T-helper 17 cell (primary cell): ENCODE measurements at regions not wholly inside any gene's neighbourhood (a gene's known extent, or its start where the extent isn't known, plus 50 kb on each side); places are given as distances from the start of the nearest gene placed in this dataset.

Experiments used
- ATAC-seq: fragments of 150-1000 bp; cut with Tn5 transposase; 2 replicates; pipeline ENCODE4 v1.10.0; 2021; ENCODE audit warnings: mild to moderate bottlenecking, moderate library complexity
- DNase-seq, 3 donors: peaks; one replicate each; pipeline versions ENCODE4 v3.0.0 to v3.0.0-alpha.2; 2020 to 2021
- H3K9me3 ChIP-seq: one replicate; pipeline ENCODE4 v1.7.0; 2013; ENCODE audit warnings: low read length, mild to moderate bottlenecking; ENCODE audit not compliant: control insufficient read depth, poor library complexity, severe bottlenecking
- H3K27ac Mint-ChIP-seq: one replicate; pipeline ENCODE4 v1.8.0; 2022; ENCODE audit warnings: mild to moderate bottlenecking, moderate library complexity, mixed read lengths
- H3K27me3 Mint-ChIP-seq: one replicate; pipeline ENCODE4 v1.8.0; 2022; ENCODE audit warnings: mixed read lengths
- H3K36me3 Mint-ChIP-seq: one replicate; pipeline ENCODE4 v1.8.0; 2022; ENCODE audit warnings: low read depth, mixed read lengths
- H3K4me1 Mint-ChIP-seq: one replicate; pipeline ENCODE4 v1.8.0; 2022; ENCODE audit warnings: mild to moderate bottlenecking, mixed read lengths
- H3K4me3 Mint-ChIP-seq: one replicate; pipeline ENCODE4 v1.8.0; 2022; ENCODE audit warnings: mild to moderate bottlenecking, moderate library complexity, mixed read lengths

DNA sequence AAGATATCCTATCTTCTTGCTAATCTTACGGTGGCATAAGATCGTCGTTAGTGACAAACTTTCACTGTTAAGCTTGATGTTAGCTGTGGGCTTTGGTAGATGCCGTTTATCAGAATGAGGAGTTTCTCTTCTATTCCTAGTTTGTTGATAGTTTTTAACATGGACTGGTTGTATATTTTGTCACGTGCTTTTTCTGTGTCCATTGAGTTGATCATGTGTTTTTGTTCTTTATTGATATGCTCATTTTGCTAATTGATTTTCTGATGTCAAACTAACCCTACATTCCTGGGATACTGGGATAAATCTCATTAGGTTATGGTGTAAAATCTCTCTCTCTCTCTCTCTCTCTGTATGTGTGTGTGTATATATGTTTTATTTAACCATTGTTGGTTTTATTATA is 545.1 kb downstream of the AACS start:
- no peak for ATAC-seq
- no peak overlapping the region for H3K27ac Mint-ChIP-seq
- no peak for DNase-seq
- no peaks in the 10 kb centered on the region for H3K9me3 ChIP-seq
- no peak overlapping the region for H3K4me3 Mint-ChIP-seq
- no peaks in the 10 kb centered on the region for H3K27me3 Mint-ChIP-seq
- no peaks in the 10 kb centered on the region for H3K36me3 Mint-ChIP-seq
- no peaks in the 10 kb centered on the region for H3K4me1 Mint-ChIP-seq

DNA sequence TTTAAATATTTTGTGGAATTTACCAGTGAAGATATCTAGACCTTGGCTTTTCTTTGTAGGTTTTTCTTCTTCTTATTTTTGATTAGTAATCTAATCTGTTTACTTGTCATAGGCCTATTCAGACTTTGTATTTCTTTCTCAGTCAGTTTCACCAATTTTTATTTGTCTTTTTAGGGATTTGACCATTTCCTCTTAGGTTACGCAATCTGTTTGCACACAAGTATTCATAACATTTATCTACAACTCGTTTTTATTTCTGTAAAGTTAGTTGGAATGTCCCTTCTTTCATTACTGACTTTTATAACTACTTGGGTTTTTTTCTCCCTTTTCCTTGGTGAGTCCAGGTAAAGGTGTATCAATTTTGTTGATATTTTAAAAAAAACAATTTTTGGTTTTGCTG is 545.7 kb downstream of the AACS start:
- H3K36me3 Mint-ChIP-seq: no peaks in the 10 kb centered on the region
- H3K27ac Mint-ChIP-seq: no peak overlapping the region
- no peaks in the 10 kb centered on the region for H3K4me1 Mint-ChIP-seq

GRCh38 chr12:125614058-125614457 is 548.8 kb downstream of the AACS start:
- ATAC-seq (no peak), DNase-seq (no peak)
- no peaks in the 10 kb centered on the region for H3K36me3 Mint-ChIP-seq
- H3K9me3 ChIP-seq: no peaks in the 10 kb centered on the region
- H3K4me3 Mint-ChIP-seq: no peak overlapping the region
- no peak overlapping the region for H3K27ac Mint-ChIP-seq
- no peaks in the 10 kb centered on the region for H3K27me3 Mint-ChIP-seq
- H3K4me1 Mint-ChIP-seq: no peaks in the 10 kb centered on the region

More for the DNA sequence above, 545.7 kb downstream of the AACS start:
- no peak for DNase-seq
- Mint-ChIP-seq H3K27me3 (no peaks in the 10 kb centered on the region), H3K4me3 (no peak overlapping the region)
- ATAC-seq: no peak
- H3K9me3 ChIP-seq: no peaks in the 10 kb centered on the region

GRCh38 chr12:125619723-125620122 is 554.5 kb downstream of the AACS start:
- Mint-ChIP-seq H3K27me3 (no peaks in the 10 kb centered on the region), H3K36me3 (no peaks in the 10 kb centered on the region), H3K4me3 (no peak overlapping the region), H3K4me1 (no peaks in the 10 kb centered on the region), H3K27ac (no peak overlapping the region)
- H3K9me3 ChIP-seq: no peaks in the 10 kb centered on the region
- DNase-seq (no peak), ATAC-seq (no peak)

- no peaks in the 10 kb centered on the region for H3K27me3 Mint-ChIP-seq
- H3K36me3 Mint-ChIP-seq: no peaks in the 10 kb centered on the region
Measured at GRCh38 chr12:125633686-125634085, 568.5 kb downstream of the AACS start.

DNA sequence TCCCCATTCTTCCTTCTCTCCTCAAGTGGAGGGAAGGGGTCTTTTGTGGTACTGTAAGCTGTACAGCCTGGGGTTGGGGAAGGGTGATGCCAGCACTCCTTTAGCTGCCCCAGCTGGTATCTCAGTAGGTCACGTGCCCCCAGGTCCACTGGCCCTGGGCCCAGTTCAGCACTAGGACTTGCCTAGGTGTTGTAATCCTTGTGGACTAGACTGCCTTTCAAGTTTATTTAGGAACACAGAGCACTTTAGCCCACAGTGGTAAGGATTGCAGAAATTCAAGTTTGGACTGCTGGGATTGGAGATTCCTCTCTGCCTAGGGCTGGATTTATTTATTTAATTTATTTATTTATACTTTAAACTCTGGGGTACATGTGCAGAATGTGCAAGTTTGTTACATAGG is 569.6 kb downstream of the AACS start:
- H3K9me3 ChIP-seq: no peaks in the 10 kb centered on the region
- no peak for DNase-seq
- H3K27me3 Mint-ChIP-seq: no peaks in the 10 kb centered on the region
- no peaks in the 10 kb centered on the region for H3K4me1 Mint-ChIP-seq
- H3K27ac Mint-ChIP-seq: no peak overlapping the region
- no peak for ATAC-seq
- H3K36me3 Mint-ChIP-seq: no peaks in the 10 kb centered on the region
- H3K4me3 Mint-ChIP-seq: no peak overlapping the region

More at GRCh38 chr12:125633686-125634085, 568.5 kb downstream of the AACS start:
- no peak for ATAC-seq
- H3K27ac Mint-ChIP-seq: no peak overlapping the region
- no peaks in the 10 kb centered on the region for H3K4me1 Mint-ChIP-seq
- DNase-seq: no peak
- H3K4me3 Mint-ChIP-seq: no peak overlapping the region
- H3K9me3 ChIP-seq: no peaks in the 10 kb centered on the region

GRCh38 chr12:125639826-125640225 is 574.6 kb downstream of the AACS start:
- no peaks in the 10 kb centered on the region for H3K9me3 ChIP-seq
- Mint-ChIP-seq H3K4me3 (no peak overlapping the region), H3K27me3 (no peaks in the 10 kb centered on the region), H3K27ac (no peak overlapping the region), H3K36me3 (no peaks in the 10 kb centered on the region), H3K4me1 (no peaks in the 10 kb centered on the region)
- ATAC-seq (no peak), DNase-seq (no peak)

DNA sequence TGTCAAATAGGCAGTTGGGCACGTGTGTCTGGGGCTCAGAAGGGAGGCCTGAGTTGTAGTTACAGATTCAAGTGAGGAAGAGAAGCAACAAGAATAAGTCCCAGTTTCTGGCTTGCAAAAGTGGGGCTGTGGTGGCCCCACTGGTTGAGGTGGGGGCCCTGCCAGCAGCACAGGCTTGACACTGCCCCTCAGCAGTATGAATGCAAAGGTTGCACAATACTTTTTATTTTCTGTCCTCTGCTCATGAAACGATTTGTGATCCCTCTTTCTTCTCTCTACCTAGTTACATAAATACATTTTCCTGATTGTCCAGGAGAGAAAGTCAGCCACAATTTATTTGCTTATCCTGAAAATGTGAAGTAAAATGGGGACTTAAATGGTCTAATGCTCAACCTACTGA is 577.8 kb downstream of the AACS start:
- no peak for DNase-seq
- no peak overlapping the region for H3K27ac Mint-ChIP-seq
- no peaks in the 10 kb centered on the region for H3K27me3 Mint-ChIP-seq
- H3K36me3 Mint-ChIP-seq: no peaks in the 10 kb centered on the region
- H3K4me1 Mint-ChIP-seq: no peaks in the 10 kb centered on the region
- no peak for ATAC-seq
- H3K9me3 ChIP-seq: no peaks in the 10 kb centered on the region
- no peak overlapping the region for H3K4me3 Mint-ChIP-seq

GRCh38 chr12:125645724-125646123 is 580.5 kb downstream of the AACS start:
- H3K36me3 Mint-ChIP-seq: no peaks in the 10 kb centered on the region
- DNase-seq (no peak), ATAC-seq (no peak)
- no peaks in the 10 kb centered on the region for H3K9me3 ChIP-seq
- no peak overlapping the region for H3K4me3 Mint-ChIP-seq
- H3K4me1 Mint-ChIP-seq: no peaks in the 10 kb centered on the region
- no peaks in the 10 kb centered on the region for H3K27me3 Mint-ChIP-seq
- no peak overlapping the region for H3K27ac Mint-ChIP-seq

GRCh38 chr12:125650587-125650986 is 585.4 kb downstream of the AACS start:
- Mint-ChIP-seq H3K36me3 (no peaks in the 10 kb centered on the region), H3K27ac (no peak overlapping the region), H3K4me1 (no peaks in the 10 kb centered on the region), H3K4me3 (no peak overlapping the region), H3K27me3 (no peaks in the 10 kb centered on the region)
- no peak for DNase-seq
- H3K9me3 ChIP-seq: no peaks in the 10 kb centered on the region
- ATAC-seq: no peak

DNA sequence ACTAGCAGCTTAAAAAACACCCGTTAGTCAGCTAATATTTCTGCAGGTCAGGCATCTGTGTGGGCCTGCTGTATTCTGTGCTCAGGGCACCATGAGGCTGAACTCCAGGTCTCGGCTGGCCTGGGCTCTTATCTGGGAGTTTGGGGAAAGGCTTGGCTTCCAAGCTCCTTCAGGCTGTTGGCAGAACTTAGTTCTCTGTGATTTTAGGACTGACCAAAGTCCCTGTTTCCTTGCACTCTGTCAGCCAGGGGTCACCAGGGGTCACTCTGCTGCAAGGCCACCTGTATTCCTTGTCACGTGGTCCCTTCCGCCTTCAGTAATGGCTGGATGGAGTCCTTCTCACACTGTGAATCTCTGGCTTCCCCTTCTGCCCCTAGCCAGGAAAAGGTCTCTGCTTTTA is 586.4 kb downstream of the AACS start:
- no peaks in the 10 kb centered on the region for H3K4me1 Mint-ChIP-seq
- H3K9me3 ChIP-seq: no peaks in the 10 kb centered on the region
- no peaks in the 10 kb centered on the region for H3K36me3 Mint-ChIP-seq
- DNase-seq: no peak
- no peak overlapping the region for H3K4me3 Mint-ChIP-seq
- H3K27me3 Mint-ChIP-seq: peaks cover 3% of the 10 kb centered on the region
- no peak for ATAC-seq
- no peak overlapping the region for H3K27ac Mint-ChIP-seq

GRCh38 chr12:125652681-125653080 is 587.4 kb downstream of the AACS start:
- no peak for DNase-seq
- ATAC-seq: no peak
- H3K9me3 ChIP-seq: no peaks in the 10 kb centered on the region
- no peak overlapping the region for H3K27ac Mint-ChIP-seq
- peaks cover 10% of the 10 kb centered on the region for H3K27me3 Mint-ChIP-seq
- H3K36me3 Mint-ChIP-seq: no peaks in the 10 kb centered on the region
- H3K4me1 Mint-ChIP-seq: no peaks in the 10 kb centered on the region
- H3K4me3 Mint-ChIP-seq: no peak overlapping the region

DNA sequence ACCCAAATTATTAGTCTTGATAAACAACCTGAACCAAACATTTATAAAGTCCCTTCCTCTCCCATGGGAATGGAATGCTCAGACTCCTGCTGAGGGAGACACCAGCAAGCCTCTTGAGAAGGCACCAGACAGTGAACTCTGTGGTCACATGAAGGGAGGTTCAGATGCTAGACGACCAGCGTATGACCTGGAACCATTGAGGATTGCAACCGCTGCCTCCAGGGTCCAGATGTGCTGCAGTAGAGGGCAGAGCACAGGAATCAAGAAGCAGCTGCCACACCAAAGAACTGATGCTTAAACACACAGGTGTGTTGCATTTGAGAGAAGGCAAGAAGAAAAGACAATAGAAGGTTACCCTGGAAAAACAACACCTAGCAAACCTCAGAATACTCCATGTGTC is 592.4 kb downstream of the AACS start:
- no peak for ATAC-seq
- Mint-ChIP-seq H3K4me1 (no peaks in the 10 kb centered on the region), H3K36me3 (no peaks in the 10 kb centered on the region), H3K4me3 (no peak overlapping the region), H3K27me3 (peaks cover 13% of the 10 kb centered on the region), H3K27ac (no peak overlapping the region)
- H3K9me3 ChIP-seq: no peaks in the 10 kb centered on the region
- no peak for DNase-seq

GRCh38 chr12:125674554-125675338 is 609.5 kb downstream of the AACS start:
- ATAC-seq (no peak), DNase-seq (no peak)
- Mint-ChIP-seq H3K4me3 (no peak overlapping the region), H3K27me3 (no peaks in the 10 kb centered on the region), H3K4me1 (no peaks in the 10 kb centered on the region), H3K36me3 (no peaks in the 10 kb centered on the region), H3K27ac (no peak overlapping the region)
- H3K9me3 ChIP-seq: no peaks in the 10 kb centered on the region
